ENCODE measurements at regions not wholly inside any gene's neighbourhood (a gene's known extent, or its start where the extent isn't known, plus 50 kb on each side); places are given as distances from the start of the nearest gene placed in this dataset.
"Not testable (repeated sequence)": the region's sequence is repeated elsewhere in the genome, so short reads cannot be mapped to it uniquely, and the experiment has no call there.

DNA sequence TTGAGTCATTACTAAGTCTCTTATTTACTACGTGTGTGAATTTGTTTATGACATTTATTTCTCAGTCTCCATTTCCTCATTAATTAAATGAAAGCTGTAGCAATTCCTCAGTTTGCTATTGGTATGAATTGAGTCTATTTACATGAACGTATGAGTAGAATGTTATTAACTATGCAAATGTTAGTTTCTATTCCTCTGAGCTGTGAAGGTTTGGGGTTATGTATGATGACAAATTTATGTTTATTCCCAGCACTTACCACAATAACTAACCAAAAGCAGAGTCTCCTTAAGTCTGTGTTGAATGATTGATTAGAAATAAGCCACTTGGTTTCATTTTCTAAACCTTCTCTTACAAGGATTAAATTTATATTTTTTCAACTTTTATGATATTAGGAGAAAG is 1340.9 kb downstream of the FSCB start:
- DNase-seq (ENCODE audit: low spot score) = no peak

DNA sequence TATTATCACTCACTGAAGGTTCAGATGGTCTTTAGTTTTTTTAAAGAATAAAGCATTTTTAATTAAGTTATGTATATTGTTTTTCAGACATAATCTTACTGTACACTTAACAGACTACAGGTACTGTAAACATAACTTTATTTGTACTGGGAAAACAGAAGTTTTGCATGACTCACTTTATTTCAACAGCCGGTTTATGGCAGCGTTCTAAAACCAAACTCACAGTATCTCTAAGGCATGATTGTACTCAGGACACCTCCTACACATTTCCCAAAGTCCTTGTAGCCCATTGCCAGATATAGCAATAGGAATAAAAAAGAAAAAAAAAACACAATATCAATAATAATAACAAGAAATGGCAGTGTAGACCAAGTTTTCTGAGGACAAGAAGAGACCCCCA is 1341.4 kb downstream of the FSCB start:
- DNase-seq (ENCODE audit: low spot score) = no peak

DNA sequence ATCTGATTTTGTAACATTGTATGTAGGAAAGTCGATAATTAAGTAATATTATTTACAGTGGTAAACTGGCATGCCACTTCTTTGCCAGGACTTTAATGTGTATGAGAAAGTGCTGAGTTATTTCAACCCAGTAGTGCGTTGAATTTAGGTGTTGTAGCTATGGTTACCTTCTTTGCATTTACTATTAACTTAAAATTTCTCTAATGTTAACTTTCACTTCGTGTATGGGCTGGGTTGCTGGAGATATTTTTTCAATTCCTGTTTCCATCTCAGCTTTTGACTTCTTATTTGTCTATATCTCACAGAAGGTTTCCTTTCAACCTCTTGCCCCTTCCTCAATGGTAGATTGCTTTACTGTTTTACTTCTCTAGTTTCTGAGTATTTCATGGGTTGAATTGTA is 1345.6 kb downstream of the FSCB start:
- DNase-seq (ENCODE audit: low spot score) = no peak

GRCh38 chr14:43157661-43158060 is 1349.4 kb downstream of the FSCB start:
- no peak for DNase-seq (ENCODE audit: low spot score)

- no peak for DNase-seq (ENCODE audit: low spot score)
Measured at GRCh38 chr14:43155924-43156323, 1351.2 kb downstream of the FSCB start.

- no peak for DNase-seq (ENCODE audit: low spot score)
Measured at GRCh38 chr14:43155258-43155657, 1351.8 kb downstream of the FSCB start.

GRCh38 chr14:43147485-43147884 is 1359.6 kb downstream of the FSCB start:
- DNase-seq (ENCODE audit: low spot score) = no peak

DNA sequence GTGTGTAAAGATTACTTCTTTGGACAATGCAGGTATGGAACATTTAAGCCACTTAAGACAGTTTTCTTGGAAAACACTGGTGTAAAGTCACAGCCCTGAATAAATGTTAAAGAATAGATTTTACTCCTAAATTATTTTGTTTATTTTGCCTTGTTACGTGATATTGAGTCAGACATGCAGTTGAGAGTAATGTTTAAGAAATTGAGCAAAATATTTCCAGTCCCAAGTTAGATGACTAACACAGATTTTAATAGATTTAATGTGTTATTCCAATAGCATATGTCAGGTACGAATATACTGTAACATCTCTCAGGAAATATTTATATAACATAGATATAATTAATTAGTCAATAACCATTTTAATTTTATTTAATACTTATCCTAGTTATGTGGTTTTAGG is 1361.7 kb downstream of the FSCB start:
- no peak for DNase-seq (ENCODE audit: low spot score)

DNA sequence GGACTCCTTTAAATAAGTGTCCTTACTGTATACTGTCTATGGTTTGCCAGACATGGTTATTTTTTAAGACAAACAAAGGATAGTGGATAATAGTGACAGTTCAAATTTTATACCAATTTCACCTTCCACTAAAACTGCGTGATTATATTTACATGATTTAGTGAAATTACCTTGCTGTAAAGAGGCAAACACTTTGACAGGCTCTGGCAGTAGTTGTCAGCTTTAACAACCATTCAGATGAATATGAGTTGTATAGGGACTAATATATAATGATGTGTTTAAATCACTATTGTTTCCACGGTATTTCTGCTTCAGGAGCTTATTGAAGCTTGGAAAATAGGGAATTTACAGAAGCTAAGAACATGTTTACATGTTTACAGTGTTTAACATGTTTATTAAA is 1364.0 kb downstream of the FSCB start:
- DNase-seq (ENCODE audit: low spot score) = no peak

DNA sequence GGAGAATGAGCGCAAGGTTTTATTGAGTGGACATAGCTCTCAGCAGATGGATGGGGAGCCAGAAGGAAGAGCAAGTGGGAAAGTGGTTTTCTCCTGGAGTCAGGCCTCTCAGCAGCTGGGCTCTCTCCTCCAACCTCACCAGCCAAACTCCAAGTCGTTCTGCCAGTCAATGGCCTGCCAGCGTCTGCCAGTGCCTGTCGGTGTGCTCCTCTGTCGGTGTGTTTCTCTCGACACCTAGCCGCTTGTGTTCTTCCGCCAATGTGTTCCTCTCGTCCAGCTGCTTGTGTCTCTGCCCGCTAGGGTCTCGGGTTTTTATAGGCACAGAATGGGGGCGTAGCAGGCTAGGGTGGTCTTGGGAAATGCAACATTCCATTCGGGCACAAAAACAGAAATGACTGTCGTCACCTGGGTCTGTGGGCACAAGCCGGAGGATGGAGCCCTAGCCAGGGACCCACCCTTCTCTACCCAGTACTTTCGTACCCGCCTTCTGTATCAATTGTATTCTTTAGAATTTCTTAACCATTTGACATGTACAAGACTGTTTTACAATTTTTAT is 1365.4 kb downstream of the FSCB start:
- DNase-seq (ENCODE audit: low spot score) = no peak

DNA sequence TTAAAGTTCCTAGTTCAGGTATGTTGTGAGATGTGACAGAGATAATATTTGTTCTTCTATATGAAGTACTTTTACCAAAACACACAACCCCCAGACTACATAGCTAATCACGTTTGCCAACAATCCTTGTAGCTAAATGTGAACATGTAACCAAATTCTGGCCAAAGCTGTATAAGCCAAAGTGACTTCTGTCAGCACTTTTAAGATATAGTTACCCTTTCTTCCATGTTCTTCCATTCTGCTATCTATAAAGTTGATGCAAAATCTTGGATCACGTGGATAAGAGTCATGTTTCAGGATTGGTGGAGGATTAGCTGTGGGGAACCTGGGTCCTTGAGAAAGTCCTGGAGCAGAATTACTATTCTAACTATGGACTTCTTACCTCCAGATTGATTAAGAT is 1366.6 kb downstream of the FSCB start:
- DNase-seq (ENCODE audit: low spot score) = no peak

DNA sequence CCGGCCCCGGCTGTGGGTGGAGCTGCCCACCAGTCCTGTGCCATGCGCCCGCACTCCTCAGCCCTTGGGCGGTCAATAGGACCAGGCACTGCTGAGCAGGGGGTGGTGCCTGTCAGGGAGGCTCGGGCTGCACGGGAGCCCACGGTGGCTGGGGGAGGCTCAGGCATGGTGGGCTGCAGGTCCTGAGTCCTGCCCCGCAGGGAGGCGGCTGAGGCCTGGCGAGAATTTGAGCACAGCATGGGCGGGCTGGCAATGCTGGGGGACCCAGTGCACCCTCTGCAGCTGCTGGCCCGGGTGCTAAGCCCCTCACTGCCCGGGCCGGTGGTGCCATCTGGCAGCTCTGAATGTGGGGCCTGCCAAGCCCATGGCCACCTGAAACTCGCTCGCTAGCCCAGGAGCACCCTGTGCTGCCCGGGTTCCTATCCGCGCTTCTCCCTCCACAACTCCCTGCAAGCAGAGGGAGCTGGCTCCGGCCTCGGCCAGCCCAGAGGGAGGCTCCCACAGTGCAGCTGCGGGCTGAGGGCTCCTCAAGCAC is 1371.1 kb downstream of the FSCB start:
- no peak for DNase-seq (ENCODE audit: low spot score)

DNA sequence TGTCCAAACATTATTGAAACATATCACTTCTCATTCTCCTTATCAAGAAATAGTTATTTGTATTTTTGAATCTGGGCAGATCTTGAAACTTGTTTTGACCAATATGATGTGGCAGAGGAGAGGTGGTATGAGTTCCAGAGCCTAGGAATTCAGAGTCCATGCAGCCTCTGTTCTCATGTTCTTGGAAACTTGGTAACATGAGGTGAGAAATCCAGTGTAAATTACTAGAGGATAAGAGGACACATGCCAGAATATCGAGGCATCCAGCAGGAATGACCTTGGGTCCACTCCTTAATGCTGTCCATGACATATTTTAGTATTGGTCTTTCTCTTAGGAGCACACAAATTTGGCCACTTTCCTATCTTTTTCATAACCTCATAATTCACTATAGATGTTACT is 1374.6 kb downstream of the FSCB start:
- no peak for DNase-seq (ENCODE audit: low spot score)

GRCh38 chr14:43128429-43128828 is 1378.7 kb downstream of the FSCB start:
- not testable (repeated sequence) for DNase-seq (ENCODE audit: low spot score)

- DNase-seq (ENCODE audit: low spot score) = not testable (repeated sequence)
Measured at GRCh38 chr14:43127874-43128273, 1379.2 kb downstream of the FSCB start.

- no peak for DNase-seq (ENCODE audit: low spot score)
Measured at GRCh38 chr14:43123544-43123943, 1383.5 kb downstream of the FSCB start.

DNA sequence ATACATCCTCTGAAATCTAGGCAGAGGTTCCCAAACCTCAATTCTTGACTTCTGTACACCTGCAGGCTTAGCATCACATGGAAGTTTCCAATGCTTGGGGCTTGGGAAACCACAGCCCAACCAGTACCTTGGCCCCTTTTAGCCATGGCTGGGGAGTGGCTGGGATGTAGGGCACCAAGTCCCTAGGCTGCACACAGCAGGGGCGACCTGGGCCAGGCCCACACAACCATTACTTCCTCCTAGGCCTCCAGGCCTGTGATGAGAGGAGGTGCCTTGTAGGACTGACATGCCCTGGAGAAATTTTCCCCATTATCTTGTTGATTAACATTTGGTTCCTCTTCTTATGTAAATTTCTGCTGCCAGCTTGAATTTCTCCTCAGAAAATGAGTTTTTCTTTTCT is 1387.4 kb downstream of the FSCB start:
- no peak for DNase-seq (ENCODE audit: low spot score)

DNA sequence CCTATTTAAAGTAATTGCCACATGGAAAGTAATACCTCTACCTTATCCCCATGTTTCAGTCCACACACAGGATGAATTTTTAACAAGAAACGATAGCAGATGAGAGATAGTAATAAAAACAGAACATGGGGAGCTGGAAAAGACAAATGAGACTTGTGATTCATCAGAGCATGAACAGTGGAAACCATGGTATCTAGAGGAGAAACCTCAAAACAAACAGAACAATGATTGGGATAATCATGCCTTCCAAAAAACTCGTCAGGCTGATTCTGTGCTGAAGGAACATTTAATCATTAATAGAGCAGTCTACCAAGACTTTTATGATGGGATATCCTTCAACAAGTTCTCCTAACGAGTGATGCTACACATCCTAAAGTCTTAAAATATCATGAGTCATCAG is 1390.7 kb downstream of the FSCB start:
- no peak for DNase-seq (ENCODE audit: low spot score)

- DNase-seq (ENCODE audit: low spot score) = no peak
Measured at GRCh38 chr14:43105305-43105704, 1401.8 kb downstream of the FSCB start.

DNA sequence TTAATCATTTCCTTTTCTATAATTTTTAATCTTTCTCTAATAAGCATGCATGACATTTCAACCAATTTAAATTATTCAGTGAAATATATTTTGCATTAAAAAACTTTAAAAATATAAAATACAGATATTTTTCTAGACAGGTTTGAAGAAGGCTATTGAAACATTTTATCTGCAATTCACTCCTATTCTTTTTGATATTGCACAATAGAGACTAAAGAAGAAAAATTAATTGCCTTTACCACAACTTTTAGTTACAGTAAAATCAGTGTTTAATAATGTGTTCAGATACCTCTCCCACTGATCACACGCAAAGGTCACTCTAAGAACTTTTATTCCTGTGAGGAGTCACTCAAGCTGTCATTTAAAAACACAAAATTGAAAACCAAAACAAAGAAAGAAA is 1416.7 kb downstream of the FSCB start:
- no peak for DNase-seq (ENCODE audit: low spot score)

DNA sequence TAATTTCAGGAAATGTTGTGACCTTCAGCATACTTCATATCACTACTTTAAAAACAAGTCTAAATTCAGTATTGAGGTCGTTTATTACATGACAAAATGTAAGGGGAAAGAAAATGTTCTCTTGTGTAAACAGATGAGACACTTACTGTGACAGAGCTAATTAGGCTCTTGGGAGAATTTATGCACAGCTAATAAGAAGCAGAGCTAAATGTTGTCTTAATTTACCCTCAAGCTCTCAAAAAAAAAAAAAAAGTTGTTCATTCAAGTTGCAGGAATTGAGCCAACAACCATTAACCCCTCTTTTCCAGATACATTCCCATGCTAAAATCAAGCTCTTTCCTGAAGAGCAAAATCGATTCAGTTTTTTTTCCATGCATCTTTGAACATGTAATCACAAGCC is 1419.4 kb downstream of the FSCB start:
- DNase-seq (ENCODE audit: low spot score) = no peak

DNA sequence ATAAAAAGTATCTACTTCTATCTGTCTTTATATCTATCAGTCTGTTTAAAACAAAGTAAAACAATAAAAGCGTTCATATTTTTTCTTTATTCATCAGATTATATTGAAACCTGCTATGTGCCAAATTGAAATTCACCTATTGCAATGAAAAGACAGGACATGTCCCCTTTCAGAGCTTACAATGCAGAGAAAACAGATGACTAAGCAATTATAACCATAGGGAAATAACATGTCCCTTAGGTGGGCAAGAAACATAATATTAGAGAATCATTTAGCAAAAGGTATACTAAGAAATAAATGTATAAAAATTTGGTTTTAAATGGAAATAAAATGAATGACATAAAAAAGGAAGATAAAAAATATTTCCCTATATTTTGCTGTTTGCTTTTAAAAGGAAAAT is 1421.3 kb downstream of the FSCB start:
- DNase-seq (ENCODE audit: low spot score) = no peak

GRCh38 chr14:43067372-43067771 is 1439.7 kb downstream of the FSCB start:
- not testable (repeated sequence) for DNase-seq (ENCODE audit: low spot score)

DNA sequence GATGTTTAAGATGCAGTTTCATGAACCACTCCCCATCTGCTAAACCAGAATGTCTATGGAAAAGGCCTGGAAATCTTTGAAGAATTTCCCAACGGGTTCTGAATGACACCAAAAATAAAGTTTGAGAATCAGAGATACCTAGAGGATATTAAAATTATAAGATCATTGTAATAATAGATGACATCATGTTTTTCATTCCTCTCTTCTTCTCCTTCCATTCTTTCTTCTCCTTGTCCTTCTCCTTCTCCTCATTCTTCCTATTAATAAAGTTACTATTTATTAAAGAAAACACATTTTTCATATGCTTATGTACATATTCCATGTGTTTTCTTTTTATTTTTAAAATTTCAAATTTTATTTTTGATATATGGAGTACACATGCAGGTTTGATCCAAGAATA is 1449.4 kb downstream of the LRFN5 start:
- no peak for DNase-seq (ENCODE audit: low spot score)

DNA sequence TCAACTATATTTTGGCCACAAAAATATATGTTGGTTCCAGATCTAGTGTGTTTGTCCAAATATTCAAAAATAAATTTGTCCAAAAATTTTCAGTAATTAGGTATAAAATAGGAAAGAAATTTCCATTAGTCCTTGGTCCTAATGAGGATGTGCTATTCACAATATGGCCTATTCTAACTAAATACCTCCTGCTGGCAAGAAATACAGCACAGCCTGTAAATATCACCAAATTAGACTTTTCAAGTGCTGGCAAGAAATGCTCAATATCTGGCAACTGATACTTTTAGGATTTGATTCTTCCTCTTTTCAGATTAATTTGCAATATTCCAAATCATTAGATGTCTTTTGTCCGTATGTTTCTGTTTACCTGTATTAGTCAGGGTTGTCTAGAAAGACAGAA is 1446.2 kb downstream of the LRFN5 start:
- no peak for DNase-seq (ENCODE audit: low spot score)
